Liver (tissue), 8 donors: ENCODE measurements at regions not wholly inside any gene's neighbourhood (a gene's known extent, or its start where the extent isn't known, plus 50 kb on each side); places are given as distances from the start of the nearest gene placed in this dataset.

Experiments used
- DNase-seq: peaks from one replicate; pipeline ENCODE4 v3.0.0-alpha.2; 2017; ENCODE audit warnings: low spot score
- H3K27ac ChIP-seq, 2 donors: one replicate each; pipeline ENCODE4 v1.7.0; 2013; ENCODE audit warnings: inconsistent platforms in 2 of 2, low read length in 2 of 2, control low read depth in 1 of 2, low read depth in 1 of 2, mild to moderate bottlenecking in 1 of 2
- H3K27me3 ChIP-seq, 4 donors: one replicate each; pipeline versions ENCODE4 v1.6.1 to v1.7.0; 2013; ENCODE audit warnings: low read length in 3 of 4, inconsistent platforms in 1 of 4, mild to moderate bottlenecking in 1 of 4, moderate library complexity in 1 of 4; ENCODE audit not compliant: control insufficient read depth in 4 of 4, insufficient read depth in 4 of 4
- H3K36me3 ChIP-seq, 4 donors: one replicate each; pipeline versions ENCODE4 v1.6.1 to v1.7.0; 2013; ENCODE audit warnings: low read length in 3 of 4, mild to moderate bottlenecking in 3 of 4, low read depth in 1 of 4, moderate library complexity in 1 of 4; ENCODE audit not compliant: control insufficient read depth in 4 of 4, insufficient read depth in 3 of 4
- H3K4me1 ChIP-seq, 4 donors: one replicate each; pipeline versions ENCODE4 v1.6.1 to v1.7.0; 2013; ENCODE audit warnings: low read length in 3 of 4, mild to moderate bottlenecking in 3 of 4, moderate library complexity in 1 of 4; ENCODE audit not compliant: control insufficient read depth in 4 of 4, insufficient read depth in 4 of 4
- H3K4me3 ChIP-seq, 3 donors: one replicate each; pipeline versions ENCODE4 v1.6.1 to v1.7.0; 2013; ENCODE audit warnings: low read length in 3 of 3, control low read depth in 1 of 3, low read depth in 1 of 3, mild to moderate bottlenecking in 1 of 3
- H3K9ac ChIP-seq, 2 donors: one replicate each; pipeline ENCODE4 v1.7.0; 2013; ENCODE audit warnings: low read length in 2 of 2, mild to moderate bottlenecking in 2 of 2, moderate library complexity in 2 of 2, control low read depth in 1 of 2, low read depth in 1 of 2
- H3K9me3 ChIP-seq, 4 donors: one replicate each; pipeline versions ENCODE4 v1.6.1 to v1.7.0; 2013; ENCODE audit warnings: low read length in 3 of 4; ENCODE audit not compliant: control insufficient read depth in 4 of 4
- ATF3 ChIP-seq: IDR thresholded peaks from 2 replicates; pipeline ENCODE4 v1.6.1; 2016; ENCODE audit warnings: antibody characterized with exemption
- CTCF ChIP-seq: fragments of 150-350 bp; IDR thresholded peaks from 2 replicates; pipeline ENCODE4 v1.5.1; 2017; ENCODE audit warnings: improper control_type of control experiment, low read depth, low read length; ENCODE audit not compliant: missing input control
- EGR1 ChIP-seq, 2 donors: IDR thresholded peaks; 2 replicates each; pipeline ENCODE4 v1.6.1; 2016 to 2018; ENCODE audit warnings: antibody characterized with exemption in 2 of 2, low read depth in 2 of 2
- FOXA1 ChIP-seq: IDR thresholded peaks from 2 replicates; pipeline ENCODE4 v1.6.1; 2016; ENCODE audit warnings: antibody characterized with exemption
- FOXA2 ChIP-seq: IDR thresholded peaks from 2 replicates; pipeline ENCODE4 v1.6.1; 2016; ENCODE audit warnings: antibody characterized with exemption
- GABPA ChIP-seq, 2 donors: IDR thresholded peaks in 1 of 2; conservative IDR thresholded peaks in 1 of 2; 2 replicates each; pipeline ENCODE4 v1.6.1; 2016; ENCODE audit warnings: antibody characterized with exemption in 2 of 2, mild to moderate bottlenecking in 1 of 2, moderate library complexity in 1 of 2
- HNF4A ChIP-seq, 2 donors: conservative IDR thresholded peaks; 2 replicates each; pipeline ENCODE4 v1.6.1; 2016; ENCODE audit warnings: antibody characterized with exemption in 2 of 2, mild to moderate bottlenecking in 2 of 2
- HNF4G ChIP-seq: IDR thresholded peaks from 2 replicates; pipeline ENCODE4 v1.6.1; 2016; ENCODE audit warnings: antibody characterized with exemption
- JUND ChIP-seq, 2 donors: IDR thresholded peaks; 2 replicates each; pipeline ENCODE4 v1.6.1; 2016; ENCODE audit warnings: antibody characterized with exemption in 2 of 2
- NR2F2 ChIP-seq: IDR thresholded peaks from 2 replicates; pipeline ENCODE4 v1.6.1; 2016; ENCODE audit warnings: antibody characterized with exemption
- RAD21 ChIP-seq, 2 donors: IDR thresholded peaks; 2 replicates each; pipeline ENCODE4 v1.6.1; 2016; ENCODE audit warnings: antibody characterized with exemption in 2 of 2, mild to moderate bottlenecking in 2 of 2
- REST ChIP-seq: IDR thresholded peaks from 2 replicates; pipeline ENCODE4 v1.6.1; 2016; ENCODE audit warnings: antibody characterized with exemption, mild to moderate bottlenecking
- RXRA ChIP-seq, 2 donors: IDR thresholded peaks; 2 replicates each; pipeline ENCODE4 v1.6.1; 2017 to 2018; ENCODE audit warnings: antibody characterized with exemption in 2 of 2, mild to moderate bottlenecking in 1 of 2
- SP1 ChIP-seq: IDR thresholded peaks from 2 replicates; pipeline ENCODE4 v1.6.1; 2018; ENCODE audit warnings: antibody characterized with exemption, mild to moderate bottlenecking
- TAF1 ChIP-seq: conservative IDR thresholded peaks from 2 replicates; pipeline ENCODE4 v1.6.1; 2016; ENCODE audit warnings: antibody characterized with exemption, mild to moderate bottlenecking
- YY1 ChIP-seq: IDR thresholded peaks from 2 replicates; pipeline ENCODE4 v1.6.1; 2016; ENCODE audit warnings: antibody characterized with exemption, mild to moderate bottlenecking
- ZBTB33 ChIP-seq: IDR thresholded peaks from 2 replicates; pipeline ENCODE4 v1.6.1; 2016; ENCODE audit warnings: antibody characterized with exemption
- WGBS: extraction: QIAGEN DNeasy Blood & Tissue Kit; methylation state at CpG from one replicate; pipeline ENCODE4 v1.1.7; 2013; 5-methylcytosine and 5-hydroxymethylcytosine counted together
- TF ChIP-seq, protein P1 (sequence below): IDR thresholded peaks from 2 replicates; pipeline ENCODE4 v1.6.1; 2016; ENCODE audit warnings: antibody characterized with exemption
- donor health status: healthy.
- donor health status: healthy.
- donor health status: healthy.
- donor health status: healthy.
- donor health status: healthy.

GRCh38 chr6:98590136-98590681, 244.2 kb upstream of the POU3F2 start:
- no peaks in the 10 kb centered on the region for H3K9me3 ChIP-seq
- H3K4me1 ChIP-seq = no peaks in the 10 kb centered on the region
- H3K9ac ChIP-seq = no peak overlapping the region
- peaks cover 0 to 3% (median 0%) of the 10 kb centered on the region in 4 donors for H3K27me3 ChIP-seq
- WGBS = 77% methylated on average over 3 of the region's 3 CpGs
- DNase-seq = no peak
- no peaks in the 10 kb centered on the region for H3K36me3 ChIP-seq
- TF ChIP-seq, protein P1, sequence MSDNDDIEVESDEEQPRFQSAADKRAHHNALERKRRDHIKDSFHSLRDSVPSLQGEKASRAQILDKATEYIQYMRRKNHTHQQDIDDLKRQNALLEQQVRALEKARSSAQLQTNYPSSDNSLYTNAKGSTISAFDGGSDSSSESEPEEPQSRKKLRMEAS = no peak
- no peak for TF ChIP-seq EGR1 (IDR thresholded peaks at IDR 0.05; ENCODE audit: low read depth in 2 of 2)
- no peak for TF ChIP-seq TAF1
- TF ChIP-seq HNF4A (conservative IDR thresholded peaks at IDR 0.05) = no peak
- H3K27ac ChIP-seq = no peak overlapping the region
- H3K4me3 ChIP-seq = no peak overlapping the region

DNA sequence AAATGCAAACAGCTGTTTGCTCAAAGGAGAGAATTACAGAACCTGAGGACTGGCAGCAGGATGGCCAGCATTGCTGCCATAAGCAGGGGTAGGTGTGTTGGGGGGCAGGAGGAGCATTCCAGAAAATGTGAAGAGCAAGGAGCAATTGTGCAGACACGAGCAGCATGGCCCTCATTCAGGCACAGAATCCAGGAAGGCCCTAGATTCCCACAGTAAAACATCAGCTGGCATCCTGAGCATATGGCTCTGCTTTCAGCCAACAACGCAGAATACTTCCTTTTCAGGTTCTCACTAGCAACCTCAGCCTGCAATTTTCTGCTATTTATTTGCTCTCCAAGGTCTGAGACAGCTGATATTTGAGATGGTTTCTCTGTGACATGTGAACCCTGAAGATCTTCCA, 243.4 kb upstream of the POU3F2 start:
- DNase-seq = no peak
- TF ChIP-seq SP1 (no peak), HNF4A (conservative IDR thresholded peaks at IDR 0.05) (no peak), RXRA (IDR thresholded peaks at IDR 0.05) (no peak), CTCF (no peak), HNF4G (no peak), TAF1 (no peak), FOXA1 (no peak), REST (no peak), NR2F2 (no peak), GABPA (IDR thresholded peaks at IDR 0.05 in 1 of 2, conservative IDR thresholded peaks at IDR 0.05 in 1 of 2) (no peak), JUND (IDR thresholded peaks at IDR 0.05) (no peak), ZBTB33 (no peak), RAD21 (IDR thresholded peaks at IDR 0.05) (no peak), EGR1 (IDR thresholded peaks at IDR 0.05; ENCODE audit: low read depth in 2 of 2) (no peak), YY1 (no peak), ATF3 (no peak), FOXA2 (no peak)
- TF ChIP-seq, protein P1 = no peak
- H3K36me3 ChIP-seq = no peaks in the 10 kb centered on the region
- no peak overlapping the region for H3K9ac ChIP-seq
- 44% methylated on average over 2 of the region's 2 CpGs for WGBS
- no peaks in the 10 kb centered on the region for H3K4me1 ChIP-seq
- no peak overlapping the region for H3K4me3 ChIP-seq
- H3K27me3 ChIP-seq = peaks cover 0 to 3% (median 0%) of the 10 kb centered on the region in 4 donors
- no peaks in the 10 kb centered on the region for H3K9me3 ChIP-seq
- no peak overlapping the region for H3K27ac ChIP-seq
